Vagina (tissue), 2 donors: ENCODE measurements at regions not wholly inside any gene's neighbourhood (a gene's known extent, or its start where the extent isn't known, plus 50 kb on each side); places are given as distances from the start of the nearest gene placed in this dataset.

ENCODE experiments used
- CTCF ChIP-seq, 3 experiments: fragments of 450-650 bp in 2 of 3; fragments of 200-600 bp in 1 of 3; sonication (generic) in 1 of 3; IDR thresholded peaks; one replicate each; pipeline ENCODE4 v1.5.1; 2017 to 2019; ENCODE audit warnings: antibody characterized with exemption in 3 of 3, mild to moderate bottlenecking in 2 of 3, moderate library complexity in 2 of 3
- POLR2A ChIP-seq, 2 donors: fragments of 450-650 bp; IDR thresholded peaks; one replicate each; pipeline ENCODE4 v1.6.1; 2017; ENCODE audit warnings: antibody characterized with exemption in 2 of 2, mild to moderate bottlenecking in 2 of 2, moderate library complexity in 2 of 2
- POLR2AphosphoS5 ChIP-seq, 2 donors: sonication (generic); formaldehyde crosslinking; IDR thresholded peaks; one replicate each; pipeline ENCODE4 v1.9.0; 2017; ENCODE audit warnings: antibody characterized with exemption in 2 of 2, mild to moderate bottlenecking in 2 of 2, low read depth in 1 of 2; ENCODE audit not compliant: insufficient read depth in 1 of 2

DNA sequence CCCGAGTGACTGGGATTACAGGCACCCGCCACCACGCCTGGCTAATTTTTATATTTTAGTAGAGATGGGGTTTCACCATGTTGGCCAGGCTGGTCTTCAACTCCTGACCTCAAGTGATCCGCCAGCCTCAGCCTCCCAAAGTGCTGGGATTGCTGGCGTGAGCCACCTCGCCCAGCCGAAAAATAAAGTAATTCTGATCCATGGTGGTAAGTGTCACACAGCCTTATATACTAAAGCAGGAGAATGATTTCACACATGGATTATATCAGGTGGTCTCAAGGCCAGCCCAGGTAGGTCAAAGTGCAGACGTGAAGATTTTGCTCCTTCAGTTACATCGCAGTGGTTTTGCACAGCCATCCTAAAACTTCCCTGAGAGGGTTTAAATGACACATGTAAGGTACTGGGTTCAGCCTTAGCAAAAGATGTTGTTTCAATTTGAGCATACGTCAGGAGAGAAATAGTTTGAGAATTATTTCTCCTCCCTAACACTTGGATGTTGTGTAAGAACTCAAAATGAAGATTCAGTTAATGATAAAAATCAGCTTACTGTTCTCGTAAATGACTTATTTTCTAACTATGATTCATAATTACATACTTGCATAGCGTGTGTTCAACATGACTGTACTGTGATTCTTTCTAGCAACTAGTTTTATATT, 93.0 kb upstream of the SLC39A10 start:
- TF ChIP-seq POLR2A (IDR thresholded peaks at IDR 0.05) (no peak), CTCF (IDR thresholded peaks at IDR 0.05) (no peak), POLR2AphosphoS5 (IDR thresholded peaks at IDR 0.05; ENCODE audit: insufficient read depth in 1 of 2, low read depth in 1 of 2) (no peak)
